ENCODE measurements at regions not wholly inside any gene's neighbourhood (a gene's known extent, or its start where the extent isn't known, plus 50 kb on each side); places are given as distances from the start of the nearest gene placed in this dataset.

DNA sequence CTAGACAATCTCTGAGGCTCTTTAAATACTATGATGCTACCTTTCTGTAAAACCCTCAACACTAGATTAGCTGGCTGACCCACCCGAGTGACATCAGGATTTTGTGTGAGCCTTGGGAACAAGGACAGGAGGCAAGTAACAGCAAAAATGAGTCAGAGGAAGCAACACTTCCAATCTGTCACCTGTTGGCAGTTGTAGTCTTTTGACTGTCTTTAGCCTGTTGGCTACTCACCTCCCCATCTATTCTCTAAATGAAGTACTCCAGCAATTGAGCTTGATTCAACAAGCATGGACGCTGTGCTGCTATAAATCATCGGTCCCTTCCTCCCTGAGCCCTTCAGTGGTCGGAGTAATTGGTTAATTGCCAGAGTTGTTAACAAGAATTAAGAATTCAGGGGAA, 898.7 kb downstream of the BCL11A start:
- TF ChIP-seq, protein P1, sequence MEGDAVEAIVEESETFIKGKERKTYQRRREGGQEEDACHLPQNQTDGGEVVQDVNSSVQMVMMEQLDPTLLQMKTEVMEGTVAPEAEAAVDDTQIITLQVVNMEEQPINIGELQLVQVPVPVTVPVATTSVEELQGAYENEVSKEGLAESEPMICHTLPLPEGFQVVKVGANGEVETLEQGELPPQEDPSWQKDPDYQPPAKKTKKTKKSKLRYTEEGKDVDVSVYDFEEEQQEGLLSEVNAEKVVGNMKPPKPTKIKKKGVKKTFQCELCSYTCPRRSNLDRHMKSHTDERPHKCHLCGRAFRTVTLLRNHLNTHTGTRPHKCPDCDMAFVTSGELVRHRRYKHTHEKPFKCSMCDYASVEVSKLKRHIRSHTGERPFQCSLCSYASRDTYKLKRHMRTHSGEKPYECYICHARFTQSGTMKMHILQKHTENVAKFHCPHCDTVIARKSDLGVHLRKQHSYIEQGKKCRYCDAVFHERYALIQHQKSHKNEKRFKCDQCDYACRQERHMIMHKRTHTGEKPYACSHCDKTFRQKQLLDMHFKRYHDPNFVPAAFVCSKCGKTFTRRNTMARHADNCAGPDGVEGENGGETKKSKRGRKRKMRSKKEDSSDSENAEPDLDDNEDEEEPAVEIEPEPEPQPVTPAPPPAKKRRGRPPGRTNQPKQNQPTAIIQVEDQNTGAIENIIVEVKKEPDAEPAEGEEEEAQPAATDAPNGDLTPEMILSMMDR (IDR thresholded peaks at IDR 0.05; ENCODE audit: borderline replicate concordance, extremely low read depth, low read length, poor library complexity, severe bottlenecking) = no peak
- TF ChIP-seq EZH2 (IDR thresholded peaks at IDR 0.05; ENCODE audit: borderline replicate concordance, low read depth, low read length, severe bottlenecking) = no peak
- H3K4me2 ChIP-seq (ENCODE audit: insufficient read depth, low read length) = no peak overlapping the region
- H2AFZ ChIP-seq (ENCODE audit: low read depth, low read length) = no peak overlapping the region
- no peaks in the 10 kb centered on the region for H3K9me3 ChIP-seq (ENCODE audit: insufficient read depth, low read length, severe bottlenecking)
- no peak for ATAC-seq (ENCODE audit: insufficient read depth, low read depth)
- H4K20me1 ChIP-seq (ENCODE audit: insufficient read depth, low read length) = no peaks in the 10 kb centered on the region
- no peaks in the 10 kb centered on the region for H3K4me1 ChIP-seq (ENCODE audit: insufficient read depth, low read length)
- no peaks in the 10 kb centered on the region for H3K36me3 ChIP-seq (ENCODE audit: insufficient read depth, low read length)
- H3K27ac ChIP-seq (ENCODE audit: low read length) = no peak overlapping the region
- no peak for DNase-seq
- no peak overlapping the region for H3K9ac ChIP-seq (ENCODE audit: low read depth, low read length)
- H3K79me2 ChIP-seq (ENCODE audit: insufficient read depth, low read length) = no peaks in the 10 kb centered on the region
- no peaks in the 10 kb centered on the region for H3K27me3 ChIP-seq (ENCODE audit: insufficient read depth, low read length, poor library complexity)
- H3K4me3 ChIP-seq (ENCODE audit: low read depth in 1 of 2, low read length in 2 of 2) = no peak overlapping the region

DNA sequence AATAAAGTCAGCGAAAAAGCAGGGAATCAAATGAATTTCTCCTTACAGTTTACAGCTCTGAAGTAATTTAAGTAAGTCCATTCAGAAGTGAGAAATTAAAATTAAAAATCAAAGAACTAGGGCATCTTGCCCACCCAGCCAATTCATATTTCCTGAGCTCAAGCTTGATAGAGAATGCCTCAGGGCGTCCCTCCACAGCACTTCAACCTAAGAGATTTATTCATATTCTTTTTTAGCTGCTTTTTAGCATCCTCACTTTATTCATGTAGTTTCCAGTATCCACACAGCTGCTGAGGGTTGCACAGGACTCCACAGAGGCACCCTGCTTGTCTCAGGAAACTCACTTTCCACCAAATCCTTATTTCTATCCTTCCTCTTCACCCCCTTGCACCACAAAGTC, 900.3 kb downstream of the BCL11A start:
- Histone ChIP-seq H2AFZ (ENCODE audit: low read depth, low read length) (no peak overlapping the region), H3K36me3 (ENCODE audit: insufficient read depth, low read length) (no peaks in the 10 kb centered on the region), H3K4me2 (ENCODE audit: insufficient read depth, low read length) (no peak overlapping the region), H3K4me1 (ENCODE audit: insufficient read depth, low read length) (no peaks in the 10 kb centered on the region), H3K27me3 (ENCODE audit: insufficient read depth, low read length, poor library complexity) (no peaks in the 10 kb centered on the region), H3K27ac (ENCODE audit: low read length) (no peak overlapping the region), H3K9me3 (ENCODE audit: insufficient read depth, low read length, severe bottlenecking) (no peaks in the 10 kb centered on the region), H3K4me3 (ENCODE audit: low read depth in 1 of 2, low read length in 2 of 2) (no peak overlapping the region), H3K9ac (ENCODE audit: low read depth, low read length) (no peak overlapping the region), H3K79me2 (ENCODE audit: insufficient read depth, low read length) (no peaks in the 10 kb centered on the region), H4K20me1 (ENCODE audit: insufficient read depth, low read length) (no peaks in the 10 kb centered on the region)
- no peak for ATAC-seq (ENCODE audit: insufficient read depth, low read depth)
- no peak for TF ChIP-seq EZH2 (IDR thresholded peaks at IDR 0.05; ENCODE audit: borderline replicate concordance, low read depth, low read length, severe bottlenecking)
- TF ChIP-seq, protein P1 (IDR thresholded peaks at IDR 0.05; ENCODE audit: borderline replicate concordance, extremely low read depth, low read length, poor library complexity, severe bottlenecking) = no peak
- no peak for DNase-seq

DNA sequence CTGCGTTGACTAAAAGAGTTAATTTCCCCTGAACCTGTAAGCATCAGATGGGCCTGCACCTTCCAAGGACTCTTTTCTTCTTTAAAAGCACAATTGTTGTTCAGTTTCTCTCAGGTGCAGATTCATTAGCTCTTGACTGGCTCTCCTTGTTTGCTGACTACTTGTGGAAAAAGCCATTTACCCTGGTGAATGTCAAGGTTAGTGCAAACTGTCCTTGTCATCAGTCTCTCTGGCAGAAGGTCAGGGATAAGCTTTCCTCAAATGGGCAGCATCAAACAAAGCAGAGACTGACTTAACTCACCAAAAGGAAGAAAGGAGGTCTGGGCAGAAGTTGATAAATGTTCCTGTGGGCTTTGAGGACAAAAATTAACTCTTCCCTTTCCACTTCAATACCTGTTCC, 922.7 kb downstream of the BCL11A start:
- no peak for ATAC-seq (ENCODE audit: insufficient read depth, low read depth)
- H3K27me3 ChIP-seq (ENCODE audit: insufficient read depth, low read length, poor library complexity) = no peaks in the 10 kb centered on the region

More for the DNA sequence above, 922.7 kb downstream of the BCL11A start:
- no peaks in the 10 kb centered on the region for H3K79me2 ChIP-seq (ENCODE audit: insufficient read depth, low read length)
- no peak for DNase-seq
- H3K36me3 ChIP-seq (ENCODE audit: insufficient read depth, low read length) = no peaks in the 10 kb centered on the region
- H3K27ac ChIP-seq (ENCODE audit: low read length) = no peak overlapping the region
- H3K9ac ChIP-seq (ENCODE audit: low read depth, low read length) = no peak overlapping the region
- peaks cover 4% of the 10 kb centered on the region for H3K9me3 ChIP-seq (ENCODE audit: insufficient read depth, low read length, severe bottlenecking)
- H3K4me3 ChIP-seq (ENCODE audit: low read depth in 1 of 2, low read length in 2 of 2) = no peak overlapping the region
- H4K20me1 ChIP-seq (ENCODE audit: insufficient read depth, low read length) = no peaks in the 10 kb centered on the region
- H3K4me1 ChIP-seq (ENCODE audit: insufficient read depth, low read length) = no peaks in the 10 kb centered on the region
- no peak overlapping the region for H2AFZ ChIP-seq (ENCODE audit: low read depth, low read length)
- TF ChIP-seq, protein P1 (IDR thresholded peaks at IDR 0.05; ENCODE audit: borderline replicate concordance, extremely low read depth, low read length, poor library complexity, severe bottlenecking) = no peak
- H3K4me2 ChIP-seq (ENCODE audit: insufficient read depth, low read length) = no peak overlapping the region
